ENCODE measurements at regions not wholly inside any gene's neighbourhood (a gene's known extent, or its start where the extent isn't known, plus 50 kb on each side); places are given as distances from the start of the nearest gene placed in this dataset.
"Not testable (repeated sequence)": the region's sequence is repeated elsewhere in the genome, so short reads cannot be mapped to it uniquely, and the experiment has no call there.

- DNase-seq = no peak
Observed at GRCh38 chr19:28686756-28687155, 526.2 kb downstream of the UQCRFS1 start.

- no peak for DNase-seq
Observed at GRCh38 chr19:28685802-28686201, 527.1 kb downstream of the UQCRFS1 start.

- DNase-seq = not testable (repeated sequence)
Observed at GRCh38 chr19:28685077-28685476, 527.9 kb downstream of the UQCRFS1 start.

- DNase-seq = no peak
Observed at GRCh38 chr19:28680111-28680510, 532.8 kb downstream of the UQCRFS1 start.

GRCh38 chr19:28670836-28671235, 542.1 kb downstream of the UQCRFS1 start:
- DNase-seq = no peak

- DNase-seq = no peak
Observed at GRCh38 chr19:28669804-28670203, 543.1 kb downstream of the UQCRFS1 start.

GRCh38 chr19:28667348-28667977, 545.5 kb downstream of the UQCRFS1 start:
- no peak for DNase-seq

- no peak for DNase-seq
Observed at GRCh38 chr19:28665748-28666147, 547.2 kb downstream of the UQCRFS1 start.

- no peak for DNase-seq
Observed at GRCh38 chr19:28656644-28657043, 556.3 kb downstream of the UQCRFS1 start.

GRCh38 chr19:28655054-28655453, 557.9 kb downstream of the UQCRFS1 start:
- DNase-seq = no peak

GRCh38 chr19:28652765-28653164, 560.2 kb downstream of the UQCRFS1 start:
- DNase-seq = no peak

GRCh38 chr19:28646629-28647028, 566.3 kb downstream of the UQCRFS1 start:
- no peak for DNase-seq

- DNase-seq = no peak
Observed at GRCh38 chr19:28644169-28644775, 568.7 kb downstream of the UQCRFS1 start.

GRCh38 chr19:28642787-28643683, 569.9 kb downstream of the UQCRFS1 start:
- no peak for DNase-seq

- DNase-seq = no peak
Observed at GRCh38 chr19:28641395-28641794, 571.6 kb downstream of the UQCRFS1 start.

GRCh38 chr19:28640506-28640905, 572.4 kb downstream of the UQCRFS1 start:
- DNase-seq = no peak

GRCh38 chr19:28638445-28638844, 574.5 kb downstream of the UQCRFS1 start:
- DNase-seq = no peak

GRCh38 chr19:28636706-28637105, 576.2 kb downstream of the UQCRFS1 start:
- no peak for DNase-seq

GRCh38 chr19:28636016-28636629, 576.8 kb downstream of the UQCRFS1 start:
- no peak for DNase-seq

- no peak for DNase-seq
Observed at GRCh38 chr19:28634837-28635236, 578.1 kb downstream of the UQCRFS1 start.

- DNase-seq = no peak
Observed at GRCh38 chr19:28634019-28634328, 579.0 kb downstream of the UQCRFS1 start.

- peak; percentile 9 to 36 (median 28) for DNase-seq
Observed at GRCh38 chr19:28633319-28634018, 579.5 kb downstream of the UQCRFS1 start.

Measured in muscle of back (tissue), 3 donors.